OCI-LY1 (cell line): ENCODE measurements at regions not wholly inside any gene's neighbourhood (a gene's known extent, or its start where the extent isn't known, plus 50 kb on each side); places are given as distances from the start of the nearest gene placed in this dataset.
"Not testable (repeated sequence)": the region's sequence is repeated elsewhere in the genome, so short reads cannot be mapped to it uniquely, and the experiment has no call there.

Source experiments
- H2AFZ ChIP-seq: fragments of 200-600 bp; sonication (generic), shearing (Covaris generic); 2 replicates; pipeline ENCODE4 v1.6.0; 2014; ENCODE audit warnings: antibody characterized with exemption, mild to moderate bottlenecking, low read length
- H3F3A ChIP-seq: fragments of 200-600 bp; sonication (generic), shearing (Covaris generic); 2 replicates; pipeline ENCODE4 v1.6.0; 2014; ENCODE audit warnings: mild to moderate bottlenecking, antibody characterized with exemption, low read length, moderate library complexity; ENCODE audit not compliant: insufficient read depth
- H3K27ac ChIP-seq: fragments of 200-600 bp; sonication (generic); 2 replicates; pipeline ENCODE4 v1.5.1; 2014; ENCODE audit warnings: low read length, mixed run types, mild to moderate bottlenecking, low read depth; ENCODE audit not compliant: poor library complexity, severe bottlenecking
- H3K27me3 ChIP-seq: fragments of 200-600 bp; sonication (generic); 2 replicates; pipeline ENCODE4 v1.6.0; 2014; ENCODE audit warnings: antibody characterized with exemption, mild to moderate bottlenecking, low read length, moderate library complexity; ENCODE audit not compliant: insufficient read depth
- H3K36me3 ChIP-seq: fragments of 200-600 bp; sonication (generic); 2 replicates; pipeline ENCODE4 v1.6.1; 2014; ENCODE audit warnings: mild to moderate bottlenecking, antibody characterized with exemption, low read length, moderate library complexity, mixed read lengths; ENCODE audit not compliant: insufficient read depth
- H3K4me1 ChIP-seq: fragments of 200-600 bp; sonication (generic); 2 replicates; pipeline ENCODE4 v1.5.1; 2014; ENCODE audit warnings: mild to moderate bottlenecking, low read length, moderate library complexity; ENCODE audit not compliant: insufficient read depth, severe bottlenecking
- H3K4me2 ChIP-seq: fragments of 200-600 bp; sonication (generic), shearing (Covaris generic); 2 replicates; pipeline ENCODE4 v1.6.1; 2014; ENCODE audit warnings: low read length
- H3K4me3 ChIP-seq: fragments of 200-600 bp; sonication (generic); 2 replicates; pipeline ENCODE4 v1.5.1; 2014; ENCODE audit warnings: low read length, low read depth, mild to moderate bottlenecking, mixed read lengths; ENCODE audit not compliant: poor library complexity, severe bottlenecking
- H3K79me2 ChIP-seq: fragments of 200-600 bp; shearing (Covaris generic); 2 replicates; pipeline ENCODE4 v1.6.1; 2016; ENCODE audit warnings: mixed run types, low read length, mixed read lengths; ENCODE audit not compliant: insufficient read depth
- H3K9ac ChIP-seq: fragments of 200-600 bp; sonication (generic), shearing (Covaris generic); 2 replicates; pipeline ENCODE4 v1.6.1; 2014; ENCODE audit warnings: mild to moderate bottlenecking, low read length, mixed read lengths
- H3K9me2 ChIP-seq: fragments of 200-600 bp; sonication (generic), shearing (Covaris generic); 2 replicates; pipeline ENCODE4 v1.6.1; 2014; ENCODE audit warnings: low read depth, mild to moderate bottlenecking, low read length, mixed read lengths
- H3K9me3 ChIP-seq: fragments of 200-600 bp; shearing (Covaris generic); 2 replicates; pipeline ENCODE4 v1.6.1; 2014; ENCODE audit warnings: low read length, mixed read lengths
- H4K20me1 ChIP-seq: fragments of 200-600 bp; sonication (generic), shearing (Covaris generic); 2 replicates; pipeline ENCODE4 v1.6.0; 2016; ENCODE audit warnings: mild to moderate bottlenecking, low read length; ENCODE audit not compliant: insufficient read depth
- EZH2 ChIP-seq: fragments of 200-600 bp; sonication (generic), shearing (Covaris generic); IDR thresholded peaks from 2 replicates; pipeline ENCODE4 v1.8.0; 2017; ENCODE audit warnings: borderline replicate concordance, mixed run types, mild to moderate bottlenecking, antibody characterized with exemption, low read length, moderate library complexity, mixed read lengths
- TF ChIP-seq, protein P1 (sequence below): fragments of 200-600 bp; sonication (generic), shearing (Covaris generic); IDR thresholded peaks from 2 replicates; pipeline ENCODE4 v1.5.1; 2017; ENCODE audit warnings: mild to moderate bottlenecking, antibody characterized with exemption, low read length, moderate library complexity, mixed read lengths

- no peaks in the 10 kb centered on the region for H3K27me3 ChIP-seq
- no peaks in the 10 kb centered on the region for H4K20me1 ChIP-seq
Measured at GRCh38 chr6:97771372-97771771, 488.4 kb upstream of the MMS22L start.

GRCh38 chr6:97775012-97775411 is 492.0 kb upstream of the MMS22L start:
- Histone ChIP-seq H3F3A (no peaks in the 10 kb centered on the region), H4K20me1 (no peaks in the 10 kb centered on the region), H3K9me2 (no peaks in the 10 kb centered on the region), H3K27me3 (no peaks in the 10 kb centered on the region), H3K4me3 (no peak overlapping the region), H3K79me2 (no peaks in the 10 kb centered on the region), H3K9ac (no peak overlapping the region), H3K36me3 (no peaks in the 10 kb centered on the region), H3K9me3 (no peaks in the 10 kb centered on the region), H2AFZ (no peak overlapping the region), H3K27ac (no peak overlapping the region), H3K4me2 (no peak overlapping the region), H3K4me1 (no peaks in the 10 kb centered on the region)
- TF ChIP-seq EZH2: no peak
- TF ChIP-seq, protein P1, sequence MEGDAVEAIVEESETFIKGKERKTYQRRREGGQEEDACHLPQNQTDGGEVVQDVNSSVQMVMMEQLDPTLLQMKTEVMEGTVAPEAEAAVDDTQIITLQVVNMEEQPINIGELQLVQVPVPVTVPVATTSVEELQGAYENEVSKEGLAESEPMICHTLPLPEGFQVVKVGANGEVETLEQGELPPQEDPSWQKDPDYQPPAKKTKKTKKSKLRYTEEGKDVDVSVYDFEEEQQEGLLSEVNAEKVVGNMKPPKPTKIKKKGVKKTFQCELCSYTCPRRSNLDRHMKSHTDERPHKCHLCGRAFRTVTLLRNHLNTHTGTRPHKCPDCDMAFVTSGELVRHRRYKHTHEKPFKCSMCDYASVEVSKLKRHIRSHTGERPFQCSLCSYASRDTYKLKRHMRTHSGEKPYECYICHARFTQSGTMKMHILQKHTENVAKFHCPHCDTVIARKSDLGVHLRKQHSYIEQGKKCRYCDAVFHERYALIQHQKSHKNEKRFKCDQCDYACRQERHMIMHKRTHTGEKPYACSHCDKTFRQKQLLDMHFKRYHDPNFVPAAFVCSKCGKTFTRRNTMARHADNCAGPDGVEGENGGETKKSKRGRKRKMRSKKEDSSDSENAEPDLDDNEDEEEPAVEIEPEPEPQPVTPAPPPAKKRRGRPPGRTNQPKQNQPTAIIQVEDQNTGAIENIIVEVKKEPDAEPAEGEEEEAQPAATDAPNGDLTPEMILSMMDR: no peak

More at GRCh38 chr6:97771372-97771771, 488.4 kb upstream of the MMS22L start:
- Histone ChIP-seq H3K79me2 (no peaks in the 10 kb centered on the region), H3K9me3 (no peaks in the 10 kb centered on the region), H2AFZ (no peak overlapping the region), H3K27ac (no peak overlapping the region), H3K4me3 (no peak overlapping the region), H3K4me2 (no peak overlapping the region), H3K36me3 (no peaks in the 10 kb centered on the region), H3K9ac (no peak overlapping the region), H3F3A (no peaks in the 10 kb centered on the region), H3K4me1 (no peaks in the 10 kb centered on the region), H3K9me2 (no peaks in the 10 kb centered on the region)
- no peak for TF ChIP-seq EZH2
- TF ChIP-seq, protein P1: no peak

GRCh38 chr6:97778290-97779038 is 495.4 kb upstream of the MMS22L start:
- no peak overlapping the region for H3K4me3 ChIP-seq
- H3K9me2 ChIP-seq: no peaks in the 10 kb centered on the region
- H4K20me1 ChIP-seq: no peaks in the 10 kb centered on the region
- H3K9ac ChIP-seq: no peak overlapping the region
- no peaks in the 10 kb centered on the region for H3F3A ChIP-seq
- no peak overlapping the region for H3K27ac ChIP-seq
- no peak for TF ChIP-seq EZH2
- TF ChIP-seq, protein P1: no peak
- H3K9me3 ChIP-seq: no peaks in the 10 kb centered on the region
- H3K27me3 ChIP-seq: no peaks in the 10 kb centered on the region
- no peaks in the 10 kb centered on the region for H3K4me1 ChIP-seq
- no peak overlapping the region for H2AFZ ChIP-seq
- no peak overlapping the region for H3K4me2 ChIP-seq
- H3K79me2 ChIP-seq: no peaks in the 10 kb centered on the region
- H3K36me3 ChIP-seq: no peaks in the 10 kb centered on the region

GRCh38 chr6:97779039-97779766 is 496.2 kb upstream of the MMS22L start:
- not testable (repeated sequence) for H3K79me2 ChIP-seq

More at GRCh38 chr6:97779039-97779766, 496.2 kb upstream of the MMS22L start:
- not testable (repeated sequence) for H3K9me2 ChIP-seq, H3F3A ChIP-seq, H3K4me3 ChIP-seq, H4K20me1 ChIP-seq, H3K27ac ChIP-seq, H3K27me3 ChIP-seq, H2AFZ ChIP-seq, H3K4me1 ChIP-seq, H3K9me3 ChIP-seq, H3K4me2 ChIP-seq, H3K36me3 ChIP-seq, H3K9ac ChIP-seq
